ENCODE measurements at regions not wholly inside any gene's neighbourhood (a gene's known extent, or its start where the extent isn't known, plus 50 kb on each side); places are given as distances from the start of the nearest gene placed in this dataset.

DNA sequence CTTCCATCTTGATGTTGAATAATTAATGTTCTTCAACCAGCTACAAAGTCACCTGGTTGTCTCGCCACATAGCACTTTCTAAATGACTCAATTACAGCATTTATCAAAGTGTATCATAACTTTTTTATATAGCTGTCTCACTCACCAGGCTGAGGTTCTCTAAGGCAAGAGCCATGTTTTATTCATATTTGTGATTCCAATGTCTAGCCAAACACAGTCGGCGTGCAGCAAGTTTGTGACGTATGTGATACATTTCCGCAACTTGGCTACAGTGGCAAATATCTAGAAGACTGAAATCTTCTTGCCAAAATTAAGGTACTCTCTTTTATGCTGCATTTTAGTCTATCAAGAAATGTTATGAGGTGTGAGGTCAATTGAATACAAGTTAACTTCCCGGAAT, 94.2 kb upstream of the WASF3 start:
- Mint-ChIP-seq H3K27me3 (ENCODE audit: unreplicated experiment) (no peaks in the 10 kb centered on the region), H3K4me1 (ENCODE audit: unreplicated experiment) (no peaks in the 10 kb centered on the region), H3K9me3 (ENCODE audit: unreplicated experiment) (no peaks in the 10 kb centered on the region), H3K36me3 (ENCODE audit: low read depth, unreplicated experiment) (no peaks in the 10 kb centered on the region), H3K4me3 (ENCODE audit: unreplicated experiment) (no peak overlapping the region), H3K27ac (ENCODE audit: unreplicated experiment) (no peak overlapping the region)
- TF ChIP-seq, protein P1, sequence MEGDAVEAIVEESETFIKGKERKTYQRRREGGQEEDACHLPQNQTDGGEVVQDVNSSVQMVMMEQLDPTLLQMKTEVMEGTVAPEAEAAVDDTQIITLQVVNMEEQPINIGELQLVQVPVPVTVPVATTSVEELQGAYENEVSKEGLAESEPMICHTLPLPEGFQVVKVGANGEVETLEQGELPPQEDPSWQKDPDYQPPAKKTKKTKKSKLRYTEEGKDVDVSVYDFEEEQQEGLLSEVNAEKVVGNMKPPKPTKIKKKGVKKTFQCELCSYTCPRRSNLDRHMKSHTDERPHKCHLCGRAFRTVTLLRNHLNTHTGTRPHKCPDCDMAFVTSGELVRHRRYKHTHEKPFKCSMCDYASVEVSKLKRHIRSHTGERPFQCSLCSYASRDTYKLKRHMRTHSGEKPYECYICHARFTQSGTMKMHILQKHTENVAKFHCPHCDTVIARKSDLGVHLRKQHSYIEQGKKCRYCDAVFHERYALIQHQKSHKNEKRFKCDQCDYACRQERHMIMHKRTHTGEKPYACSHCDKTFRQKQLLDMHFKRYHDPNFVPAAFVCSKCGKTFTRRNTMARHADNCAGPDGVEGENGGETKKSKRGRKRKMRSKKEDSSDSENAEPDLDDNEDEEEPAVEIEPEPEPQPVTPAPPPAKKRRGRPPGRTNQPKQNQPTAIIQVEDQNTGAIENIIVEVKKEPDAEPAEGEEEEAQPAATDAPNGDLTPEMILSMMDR (IDR thresholded peaks at IDR 0.05; ENCODE audit: unreplicated experiment), result no peak
- no peak for DNase-seq (ENCODE audit: low spot score)

DNA sequence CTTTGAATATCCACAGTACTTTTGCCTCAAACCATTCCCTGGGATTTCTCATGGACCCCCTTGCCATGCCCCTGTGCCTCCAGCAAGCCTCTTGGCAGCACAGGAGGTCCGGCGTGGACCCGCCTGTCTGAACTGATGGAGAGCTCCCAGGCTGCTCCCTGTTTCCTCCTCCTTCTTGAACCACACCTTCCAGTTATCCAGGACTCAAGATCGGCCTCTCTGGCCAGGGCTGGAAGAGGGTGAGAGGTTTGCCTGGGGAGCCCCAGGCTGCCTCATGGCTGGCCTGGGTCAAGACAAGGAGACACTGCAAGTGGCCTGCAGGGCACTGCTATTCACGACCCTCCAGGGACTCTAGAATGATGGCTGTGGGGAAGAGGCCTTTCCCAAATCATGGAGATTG, 93.6 kb upstream of the WASF3 start:
- no peaks in the 10 kb centered on the region for H3K9me3 Mint-ChIP-seq (ENCODE audit: unreplicated experiment)
- no peak overlapping the region for H3K27ac Mint-ChIP-seq (ENCODE audit: unreplicated experiment)
- no peaks in the 10 kb centered on the region for H3K27me3 Mint-ChIP-seq (ENCODE audit: unreplicated experiment)
- TF ChIP-seq, protein P1 (IDR thresholded peaks at IDR 0.05; ENCODE audit: unreplicated experiment), result no peak
- H3K4me3 Mint-ChIP-seq (ENCODE audit: unreplicated experiment), result no peak overlapping the region
- DNase-seq (ENCODE audit: low spot score), result no peak
- no peaks in the 10 kb centered on the region for H3K4me1 Mint-ChIP-seq (ENCODE audit: unreplicated experiment)
- no peaks in the 10 kb centered on the region for H3K36me3 Mint-ChIP-seq (ENCODE audit: low read depth, unreplicated experiment)

DNA sequence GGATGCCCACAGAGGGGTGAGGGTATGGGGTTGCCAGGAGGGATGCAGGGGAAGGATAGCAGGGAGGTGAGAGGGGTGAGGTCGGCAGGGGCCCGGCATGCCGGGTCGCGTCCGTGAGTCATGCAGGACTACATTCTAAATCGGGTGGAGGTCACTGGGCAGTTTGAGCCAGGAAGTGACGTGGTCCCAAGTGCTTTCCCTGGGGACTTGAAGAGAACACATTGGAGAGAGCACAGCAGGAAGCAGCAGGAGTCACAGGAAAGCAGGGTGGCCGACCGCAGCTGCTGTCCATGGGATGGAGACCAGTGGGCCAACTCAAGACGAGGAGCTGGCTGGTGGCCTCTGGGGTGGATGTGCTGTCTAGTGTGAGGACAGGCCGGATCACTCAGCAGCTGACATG, 92.0 kb upstream of the WASF3 start:
- Mint-ChIP-seq H3K4me3 (ENCODE audit: unreplicated experiment) (no peak overlapping the region), H3K27ac (ENCODE audit: unreplicated experiment) (no peak overlapping the region), H3K4me1 (ENCODE audit: unreplicated experiment) (no peaks in the 10 kb centered on the region), H3K27me3 (ENCODE audit: unreplicated experiment) (no peaks in the 10 kb centered on the region), H3K9me3 (ENCODE audit: unreplicated experiment) (no peaks in the 10 kb centered on the region), H3K36me3 (ENCODE audit: low read depth, unreplicated experiment) (no peaks in the 10 kb centered on the region)
- no peak for DNase-seq (ENCODE audit: low spot score)
- TF ChIP-seq, protein P1 (IDR thresholded peaks at IDR 0.05; ENCODE audit: unreplicated experiment), result no peak

DNA sequence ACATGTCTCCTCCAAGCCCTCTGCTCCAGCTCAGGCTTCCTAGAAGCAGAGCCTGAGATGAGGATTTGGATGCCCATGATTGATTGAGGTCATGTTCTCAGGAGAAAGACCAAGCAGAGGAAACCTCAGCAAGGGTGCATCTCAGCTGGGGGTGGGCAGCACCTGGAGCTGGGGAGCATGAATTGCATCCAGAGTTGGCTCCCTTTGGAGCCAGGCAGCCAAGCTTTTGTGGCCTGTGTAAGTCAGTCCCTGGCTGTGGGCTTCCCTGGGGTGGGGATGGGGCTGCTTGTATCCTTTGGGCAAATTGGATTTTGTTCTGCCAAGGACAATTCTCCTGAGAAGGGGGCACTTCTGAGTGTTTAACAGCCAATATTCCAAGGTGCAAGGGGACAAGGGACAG, 91.5 kb upstream of the WASF3 start:
- TF ChIP-seq, protein P1 (IDR thresholded peaks at IDR 0.05; ENCODE audit: unreplicated experiment), result no peak
- Mint-ChIP-seq H3K27me3 (ENCODE audit: unreplicated experiment) (no peaks in the 10 kb centered on the region), H3K4me3 (ENCODE audit: unreplicated experiment) (no peak overlapping the region), H3K9me3 (ENCODE audit: unreplicated experiment) (no peaks in the 10 kb centered on the region), H3K4me1 (ENCODE audit: unreplicated experiment) (no peaks in the 10 kb centered on the region), H3K36me3 (ENCODE audit: low read depth, unreplicated experiment) (no peaks in the 10 kb centered on the region), H3K27ac (ENCODE audit: unreplicated experiment) (no peak overlapping the region)
- DNase-seq (ENCODE audit: low spot score), result no peak

DNA sequence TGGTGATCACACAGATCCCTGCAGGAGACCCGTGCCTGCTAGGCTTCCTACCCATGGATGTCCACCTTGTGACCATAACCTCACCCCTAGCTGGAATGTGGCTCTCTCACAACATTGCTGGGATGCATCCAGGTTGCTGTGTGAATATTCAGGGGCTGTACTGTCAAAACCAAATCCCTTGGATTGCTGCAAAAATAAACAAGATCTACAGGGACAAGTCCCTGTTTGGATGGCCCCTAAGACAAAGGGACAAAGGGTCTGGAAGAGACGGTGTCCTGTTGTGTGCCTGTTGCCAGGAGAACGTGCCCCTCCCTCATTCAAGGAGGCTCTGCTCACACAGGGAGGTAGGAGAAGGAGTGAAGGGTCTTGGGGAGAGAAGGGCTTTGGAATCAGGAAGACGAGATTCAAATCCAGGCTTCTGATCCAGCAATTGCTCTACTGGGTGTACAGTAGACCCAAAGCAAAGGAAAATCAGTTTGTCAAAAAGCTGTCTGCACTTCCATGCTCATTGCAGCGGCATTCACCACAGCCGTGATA, 89.2 kb upstream of the WASF3 start:
- Mint-ChIP-seq H3K27me3 (ENCODE audit: unreplicated experiment) (no peaks in the 10 kb centered on the region), H3K36me3 (ENCODE audit: low read depth, unreplicated experiment) (no peaks in the 10 kb centered on the region), H3K4me1 (ENCODE audit: unreplicated experiment) (no peaks in the 10 kb centered on the region), H3K4me3 (ENCODE audit: unreplicated experiment) (no peak overlapping the region), H3K27ac (ENCODE audit: unreplicated experiment) (no peak overlapping the region), H3K9me3 (ENCODE audit: unreplicated experiment) (no peaks in the 10 kb centered on the region)
- TF ChIP-seq, protein P1 (IDR thresholded peaks at IDR 0.05; ENCODE audit: unreplicated experiment), result no peak
- DNase-seq (ENCODE audit: low spot score), result no peak
